ENCODE measurements at regions not wholly inside any gene's neighbourhood (a gene's known extent, or its start where the extent isn't known, plus 50 kb on each side); places are given as distances from the start of the nearest gene placed in this dataset.

DNA sequence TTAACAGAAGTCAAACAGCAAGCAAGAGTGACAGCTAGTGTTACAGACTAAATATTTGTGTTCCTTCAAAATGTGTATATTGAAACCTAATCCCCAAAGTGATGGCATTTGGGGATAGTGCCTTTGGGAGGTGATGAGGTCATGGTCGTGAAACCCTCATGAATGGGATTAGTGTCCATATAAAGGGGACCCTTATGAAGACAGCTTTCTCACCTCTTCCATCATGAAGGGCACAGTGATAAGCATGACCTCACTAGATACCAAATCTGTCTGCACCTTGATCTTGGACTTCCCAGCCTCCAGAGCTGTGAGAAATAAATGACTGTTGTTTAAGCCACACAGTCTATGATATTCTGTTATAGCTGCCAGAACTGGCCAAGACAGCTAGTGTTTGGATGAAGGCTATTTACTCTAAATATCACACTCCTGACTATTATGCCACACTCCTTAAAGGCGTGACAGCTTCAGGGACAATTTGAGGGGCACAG lies 235.7 kb upstream of the TMEM72 start:
- no peaks in the 10 kb centered on the region for H3K36me3 ChIP-seq (ENCODE audit: control insufficient read depth, insufficient read depth, low read length)
- no TSS peak for BruUV-seq (replicated peaks)
- H3K27ac ChIP-seq (ENCODE audit: extremely low read depth, low read depth, low read length): no peak overlapping the region
- DNase-seq (ENCODE audit: extremely low read depth in 1 of 4, low spot score in 3 of 4): no peak
- CTCF ChIA-PET (ENCODE audit: low intra/inter-chr PET ratio): no interaction called here
- ATAC-seq: no peak
- no peak for FAIRE-seq
- no peak overlapping the region for H3K9ac ChIP-seq (ENCODE audit: insufficient read depth in 1 of 2, low read depth in 2 of 2, low read length in 2 of 2)
- H3K79me2 ChIP-seq (ENCODE audit: control insufficient read depth, insufficient read depth, low read length): no peaks in the 10 kb centered on the region
- no peak overlapping the region for H2AFZ ChIP-seq (ENCODE audit: low read depth, low read length)
- H3K9me3 ChIP-seq (replicated peaks; ENCODE audit: control insufficient read depth, insufficient read depth, low read depth, low read length): no peaks in the 10 kb centered on the region
- POLR2A ChIA-PET: no interaction called here
- intact Hi-C loops (cut with micrococcal nuclease) (no loop called here), in situ Hi-C loops (cut with MboI) (no loop called here)
- no peak overlapping the region for H3K4me2 ChIP-seq (ENCODE audit: insufficient read depth, low read length)
- H3K9me1 ChIP-seq (ENCODE audit: control insufficient read depth, insufficient read depth, low read length): no peaks in the 10 kb centered on the region
- 0% methylated on average over 2 of the region's 2 CpGs for WGBS (ENCODE audit: insufficient coverage, low coverage, missing lambda C conversion rate)
- H3K27me3 ChIP-seq (ENCODE audit: control insufficient read depth in 2 of 2, insufficient read depth in 2 of 2, low read length in 2 of 2): no peaks in the 10 kb centered on the region
- H3K4me1 ChIP-seq (replicated peaks in 1 of 2; ENCODE audit: control insufficient read depth in 2 of 2, insufficient read depth in 2 of 2, low read length in 2 of 2): no peaks in the 10 kb centered on the region
- no peaks in the 10 kb centered on the region for H4K20me1 ChIP-seq (replicated peaks; ENCODE audit: control insufficient read depth, insufficient read depth, low read length)
- TF ChIP-seq ZFP30 (CRISPR knock-in tag; IDR thresholded peaks at IDR 0.05; ENCODE audit: borderline replicate concordance): no peak
- H3K4me3 ChIP-seq: no peak overlapping the region

DNA sequence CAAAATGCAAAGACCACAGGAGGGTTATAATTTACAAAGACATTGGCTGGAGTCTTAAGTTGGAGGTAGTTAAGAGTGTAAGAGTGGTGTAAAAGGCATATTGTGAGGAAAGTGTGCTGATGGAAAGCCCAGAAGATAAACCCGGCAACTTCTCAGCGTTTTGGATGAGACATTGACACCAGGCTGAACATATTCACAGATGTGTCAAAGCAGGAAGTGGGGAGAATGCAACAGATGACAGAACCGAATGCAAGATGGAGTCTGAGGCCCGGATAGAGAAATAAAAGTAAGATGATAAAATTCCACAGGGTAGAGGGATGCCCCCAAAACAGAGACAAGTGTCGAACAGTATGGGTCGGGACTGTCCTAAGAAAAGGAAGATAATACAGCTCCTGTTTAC lies 230.4 kb upstream of the TMEM72 start:
- in situ Hi-C loops (cut with MboI): no loop called here
- no peaks in the 10 kb centered on the region for H4K20me1 ChIP-seq (replicated peaks; ENCODE audit: control insufficient read depth, insufficient read depth, low read length)
- POLR2A ChIA-PET: interaction anchor here (0.6 kb wide), 1 partner anchor 15 kb away, joined by 3 read pairs; no protein-coding TSS in a partner anchor
- CTCF ChIA-PET (ENCODE audit: low intra/inter-chr PET ratio): no interaction called here
- no peak for FAIRE-seq
- no peaks in the 10 kb centered on the region for H3K9me3 ChIP-seq (replicated peaks; ENCODE audit: control insufficient read depth, insufficient read depth, low read depth, low read length)
- no TSS peak for BruUV-seq (replicated peaks)
- H3K27ac ChIP-seq (ENCODE audit: extremely low read depth, low read depth, low read length): no peak overlapping the region
- no peak overlapping the region for H2AFZ ChIP-seq (ENCODE audit: low read depth, low read length)
- ATAC-seq: no peak
- no peak overlapping the region for H3K4me3 ChIP-seq
- H3K9me1 ChIP-seq (ENCODE audit: control insufficient read depth, insufficient read depth, low read length): no peaks in the 10 kb centered on the region
- 1% methylated on average over 6 of the region's 6 CpGs for WGBS (ENCODE audit: insufficient coverage, low coverage, missing lambda C conversion rate)
- H3K27me3 ChIP-seq (ENCODE audit: control insufficient read depth in 2 of 2, insufficient read depth in 2 of 2, low read length in 2 of 2): peaks cover 0 to 5% of the 10 kb centered on the region in 2 experiments; a peak in 1 of 5 replicates
- H3K36me3 ChIP-seq (ENCODE audit: control insufficient read depth, insufficient read depth, low read length): no peaks in the 10 kb centered on the region
- H3K4me2 ChIP-seq (ENCODE audit: insufficient read depth, low read length): no peak overlapping the region
- no peaks in the 10 kb centered on the region for H3K79me2 ChIP-seq (ENCODE audit: control insufficient read depth, insufficient read depth, low read length)
- H3K4me1 ChIP-seq (replicated peaks in 1 of 2; ENCODE audit: control insufficient read depth in 2 of 2, insufficient read depth in 2 of 2, low read length in 2 of 2): no peaks in the 10 kb centered on the region
- H3K9ac ChIP-seq (ENCODE audit: insufficient read depth in 1 of 2, low read depth in 2 of 2, low read length in 2 of 2): no peak overlapping the region
- no peak for DNase-seq (ENCODE audit: extremely low read depth in 1 of 4, low spot score in 3 of 4)
- intact Hi-C loops (cut with micrococcal nuclease): no loop called here
- no peak for TF ChIP-seq ELF2 (CRISPR knock-in tag; IDR thresholded peaks at IDR 0.05)
- TF ChIP-seq, protein P1, sequence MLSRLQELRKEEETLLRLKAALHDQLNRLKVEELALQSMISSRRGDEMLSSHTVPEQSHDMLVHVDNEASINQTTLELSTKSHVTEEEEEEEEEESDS (CRISPR knock-in tag; IDR thresholded peaks at IDR 0.05): no peak
- TF ChIP-seq ZNF75A (CRISPR knock-in tag; IDR thresholded peaks at IDR 0.05): no peak
- TF ChIP-seq ZFP36 (IDR thresholded peaks at IDR 0.05; ENCODE audit: low read depth, low read length, partially characterized antibody): no peak
- TF ChIP-seq, protein P2, sequence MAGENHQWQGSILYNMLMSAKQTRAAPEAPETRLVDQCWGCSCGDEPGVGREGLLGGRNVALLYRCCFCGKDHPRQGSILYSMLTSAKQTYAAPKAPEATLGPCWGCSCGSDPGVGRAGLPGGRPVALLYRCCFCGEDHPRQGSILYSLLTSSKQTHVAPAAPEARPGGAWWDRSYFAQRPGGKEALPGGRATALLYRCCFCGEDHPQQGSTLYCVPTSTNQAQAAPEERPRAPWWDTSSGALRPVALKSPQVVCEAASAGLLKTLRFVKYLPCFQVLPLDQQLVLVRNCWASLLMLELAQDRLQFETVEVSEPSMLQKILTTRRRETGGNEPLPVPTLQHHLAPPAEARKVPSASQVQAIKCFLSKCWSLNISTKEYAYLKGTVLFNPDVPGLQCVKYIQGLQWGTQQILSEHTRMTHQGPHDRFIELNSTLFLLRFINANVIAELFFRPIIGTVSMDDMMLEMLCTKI (IDR thresholded peaks at IDR 0.05; ENCODE audit: partially characterized antibody): no peak
- no peak for TF ChIP-seq ZNF347 (CRISPR knock-in tag; IDR thresholded peaks at IDR 0.05; ENCODE audit: low read depth)
- no peak for TF ChIP-seq ZBTB8A (IDR thresholded peaks at IDR 0.05; ENCODE audit: partially characterized antibody)
- no peak for TF ChIP-seq SUPT5H (IDR thresholded peaks at IDR 0.05)
- no peak for TF ChIP-seq OTX1 (CRISPR knock-in tag; IDR thresholded peaks at IDR 0.05)
- no peak for TF ChIP-seq CTBP1 (IDR thresholded peaks at IDR 0.05; ENCODE audit: borderline replicate concordance)
- no peak for TF ChIP-seq SIX5 (IDR thresholded peaks at IDR 0.05; ENCODE audit: borderline replicate concordance in 1 of 2, insufficient read depth in 1 of 2, low read depth in 1 of 2, low read length in 2 of 2)
- TF ChIP-seq, protein P3, sequence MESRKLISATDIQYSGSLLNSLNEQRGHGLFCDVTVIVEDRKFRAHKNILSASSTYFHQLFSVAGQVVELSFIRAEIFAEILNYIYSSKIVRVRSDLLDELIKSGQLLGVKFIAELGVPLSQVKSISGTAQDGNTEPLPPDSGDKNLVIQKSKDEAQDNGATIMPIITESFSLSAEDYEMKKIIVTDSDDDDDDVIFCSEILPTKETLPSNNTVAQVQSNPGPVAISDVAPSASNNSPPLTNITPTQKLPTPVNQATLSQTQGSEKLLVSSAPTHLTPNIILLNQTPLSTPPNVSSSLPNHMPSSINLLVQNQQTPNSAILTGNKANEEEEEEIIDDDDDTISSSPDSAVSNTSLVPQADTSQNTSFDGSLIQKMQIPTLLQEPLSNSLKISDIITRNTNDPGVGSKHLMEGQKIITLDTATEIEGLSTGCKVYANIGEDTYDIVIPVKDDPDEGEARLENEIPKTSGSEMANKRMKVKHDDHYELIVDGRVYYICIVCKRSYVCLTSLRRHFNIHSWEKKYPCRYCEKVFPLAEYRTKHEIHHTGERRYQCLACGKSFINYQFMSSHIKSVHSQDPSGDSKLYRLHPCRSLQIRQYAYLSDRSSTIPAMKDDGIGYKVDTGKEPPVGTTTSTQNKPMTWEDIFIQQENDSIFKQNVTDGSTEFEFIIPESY (CRISPR knock-in tag; IDR thresholded peaks at IDR 0.05): no peak
- TF ChIP-seq SRF (CRISPR knock-in tag; IDR thresholded peaks at IDR 0.05): no peak

Measured in K562 (cell line).